Activated T-helper 2 cell treated with anti-CD3 and anti-CD28 coated beads, Interferon-gamma antibody, Interleukin-2, Interleukin-4, amounts not matched to agents 10 μg/mL and 5 μg/mL and 100 μg/mL, durations not matched to agents 14 hours and 24 hours and 36 hours (primary cell): ENCODE measurements at regions not wholly inside any gene's neighbourhood (a gene's known extent, or its start where the extent isn't known, plus 50 kb on each side); places are given as distances from the start of the nearest gene placed in this dataset.

ENCODE experiments used
- DNase-seq: peaks from one replicate; pipeline ENCODE4 v3.0.0; 2021; ENCODE audit warnings: low spot score
- H3K27ac Mint-ChIP-seq: one replicate; pipeline ENCODE4 v1.8.0; 2021; ENCODE audit warnings: mixed read lengths
- H3K27me3 Mint-ChIP-seq: one replicate; pipeline ENCODE4 v1.8.0; 2021; ENCODE audit warnings: low read depth, mixed read lengths
- H3K36me3 Mint-ChIP-seq: one replicate; pipeline ENCODE4 v1.8.0; 2021; ENCODE audit warnings: low read depth, mixed read lengths
- H3K4me1 Mint-ChIP-seq: one replicate; pipeline ENCODE4 v1.8.0; 2021; ENCODE audit warnings: low read depth, mixed read lengths
- H3K4me3 Mint-ChIP-seq: one replicate; pipeline ENCODE4 v1.8.0; 2021; ENCODE audit warnings: low read depth, mild to moderate bottlenecking, moderate library complexity, mixed read lengths
- H3K9me3 Mint-ChIP-seq: one replicate; pipeline ENCODE4 v1.8.0; 2021; ENCODE audit warnings: mixed read lengths
- intact Hi-C: fragments of 100-400 bp; cut with micrococcal nuclease; formaldehyde crosslinking; loops from one replicate; pipeline ENCODE4 v1.15.1; 2023

DNA sequence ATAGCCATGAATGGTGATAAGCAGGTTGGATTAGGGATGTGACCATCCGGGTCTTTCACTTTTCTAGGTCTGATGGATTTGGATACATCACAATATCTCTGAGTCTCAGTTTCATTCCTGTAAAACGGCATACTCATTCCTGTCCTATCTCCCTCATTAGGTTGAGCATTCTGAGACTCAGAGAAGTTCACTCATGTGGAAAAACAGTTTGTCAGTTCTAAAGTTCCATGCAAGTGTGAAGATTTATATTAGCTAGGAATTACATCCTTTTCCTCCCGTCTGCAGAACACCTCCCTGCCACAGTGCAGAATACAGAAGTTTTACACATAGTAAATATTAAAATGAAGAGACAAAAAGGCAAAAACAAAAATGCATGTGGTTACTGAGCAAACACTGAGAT is 94.2 kb upstream of the SLC25A13 start:
- Mint-ChIP-seq H3K27ac (no peak overlapping the region), H3K4me3 (no peak overlapping the region), H3K36me3 (no peaks in the 10 kb centered on the region), H3K4me1 (peaks cover 2% of the 10 kb centered on the region), H3K9me3 (no peaks in the 10 kb centered on the region), H3K27me3 (peaks cover 18% of the 10 kb centered on the region)
- no peak for DNase-seq
- intact Hi-C loops = loop anchor here (10.0 kb wide), 2 partner anchors 289 to 341 kb away; partner anchors contain the start of gene SEM1

- H3K4me3 Mint-ChIP-seq = no peak overlapping the region
- H3K9me3 Mint-ChIP-seq = no peaks in the 10 kb centered on the region
- no peak overlapping the region for H3K27ac Mint-ChIP-seq
- peaks cover 2% of the 10 kb centered on the region for H3K4me1 Mint-ChIP-seq
- no peak for DNase-seq
- H3K36me3 Mint-ChIP-seq = no peaks in the 10 kb centered on the region
- intact Hi-C loops = loop anchor here (1.0 to 10.0 kb wide), 3 partner anchors 289 to 612 kb away; partner anchors contain the start of gene SEM1
- H3K27me3 Mint-ChIP-seq = peaks cover 18% of the 10 kb centered on the region
Measured at GRCh38 chr7:96415293-96415940, 93.5 kb upstream of the SLC25A13 start.

DNA sequence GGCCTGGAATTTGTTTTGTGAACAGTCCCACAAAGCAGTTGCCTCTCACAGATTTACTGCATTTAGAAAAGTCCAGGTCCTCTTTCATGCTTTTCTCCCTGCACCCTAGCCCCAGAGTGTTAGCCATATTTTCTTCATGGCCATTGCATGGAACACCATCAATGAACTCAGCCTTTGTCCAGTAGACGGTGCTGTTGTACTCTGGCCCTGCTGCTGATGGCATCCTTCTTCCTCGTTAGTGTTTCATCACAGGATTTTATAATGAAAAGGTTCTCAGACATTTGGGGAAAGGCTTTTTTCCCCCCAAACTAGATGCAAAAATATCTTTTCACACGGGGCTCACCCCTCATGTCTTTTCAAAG is 93.0 kb upstream of the SLC25A13 start:
- peaks cover 2% of the 10 kb centered on the region for H3K4me1 Mint-ChIP-seq
- no peaks in the 10 kb centered on the region for H3K36me3 Mint-ChIP-seq
- DNase-seq = peak; percentile 35
- H3K27me3 Mint-ChIP-seq = peaks cover 18% of the 10 kb centered on the region
- intact Hi-C loops = loop anchor here (1.0 to 10.0 kb wide), 3 partner anchors 290 to 612 kb away; partner anchors contain the start of gene SEM1
- no peaks in the 10 kb centered on the region for H3K9me3 Mint-ChIP-seq
- no peak overlapping the region for H3K4me3 Mint-ChIP-seq
- no peak overlapping the region for H3K27ac Mint-ChIP-seq

GRCh38 chr7:96410126-96410839 is 88.4 kb upstream of the SLC25A13 start:
- DNase-seq = no peak
- no peaks in the 10 kb centered on the region for H3K36me3 Mint-ChIP-seq
- H3K9me3 Mint-ChIP-seq = no peaks in the 10 kb centered on the region
- intact Hi-C loops = loop anchor here (10.0 kb wide), 2 partner anchors 295 to 335 kb away; partner anchors contain the start of gene SEM1
- peaks cover 6% of the 10 kb centered on the region for H3K27me3 Mint-ChIP-seq
- no peak overlapping the region for H3K27ac Mint-ChIP-seq
- peaks cover 2% of the 10 kb centered on the region for H3K4me1 Mint-ChIP-seq
- no peak overlapping the region for H3K4me3 Mint-ChIP-seq

DNA sequence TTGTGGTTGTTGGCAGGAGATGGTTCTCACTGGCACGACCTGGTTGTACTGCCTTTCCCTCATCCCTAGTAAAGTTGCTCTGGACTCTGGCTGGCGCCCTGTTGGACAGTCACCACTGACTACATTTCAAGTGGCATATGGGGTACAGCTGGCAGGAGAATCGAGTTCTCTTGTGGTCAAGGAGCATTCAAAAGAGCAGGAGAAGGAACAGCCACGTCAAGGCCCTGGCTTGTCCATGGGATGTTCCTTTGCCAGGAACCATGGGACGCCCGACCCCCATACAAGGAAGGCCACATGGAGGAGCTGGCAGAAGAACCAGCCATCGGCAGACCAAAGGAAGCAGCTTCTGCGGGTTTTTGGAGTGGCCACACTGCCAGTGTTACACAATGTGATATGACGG is 87.0 kb upstream of the SLC25A13 start:
- Mint-ChIP-seq H3K9me3 (no peaks in the 10 kb centered on the region), H3K36me3 (no peaks in the 10 kb centered on the region)

GRCh38 chr7:96407427-96407826 is 85.5 kb upstream of the SLC25A13 start:
- intact Hi-C loops = no loop called here

More for the DNA sequence above, 87.0 kb upstream of the SLC25A13 start:
- DNase-seq = no peak
- peaks cover 12% of the 10 kb centered on the region for H3K27me3 Mint-ChIP-seq
- H3K27ac Mint-ChIP-seq = no peak overlapping the region
- intact Hi-C loops = no loop called here
- H3K4me3 Mint-ChIP-seq = no peak overlapping the region
- no peaks in the 10 kb centered on the region for H3K4me1 Mint-ChIP-seq

DNA sequence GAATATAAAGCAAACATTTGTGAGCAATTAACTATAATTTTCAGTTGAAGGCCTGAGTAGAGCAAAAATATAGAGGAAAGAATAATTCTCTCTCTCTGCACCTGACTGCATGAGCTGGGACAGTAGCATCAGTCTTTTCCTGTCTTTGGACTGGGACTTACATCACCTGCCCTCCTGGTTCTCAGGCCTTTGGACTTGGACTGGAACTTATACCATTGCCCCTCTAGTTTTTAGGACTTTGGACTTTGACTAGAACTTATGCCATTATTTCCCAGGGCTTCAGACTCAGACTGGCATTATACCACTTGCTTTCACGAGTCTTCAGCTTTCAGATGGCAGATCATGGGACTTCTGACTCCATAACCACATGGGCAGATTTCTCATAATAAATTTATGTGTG is 81.0 kb upstream of the SLC25A13 start:
- Mint-ChIP-seq H3K9me3 (no peaks in the 10 kb centered on the region), H3K4me3 (no peak overlapping the region), H3K4me1 (no peaks in the 10 kb centered on the region), H3K36me3 (no peaks in the 10 kb centered on the region), H3K27me3 (peaks cover 17% of the 10 kb centered on the region), H3K27ac (no peak overlapping the region)
- intact Hi-C loops = no loop called here
- no peak for DNase-seq

More at GRCh38 chr7:96407427-96407826, 85.5 kb upstream of the SLC25A13 start:
- no peak overlapping the region for H3K4me3 Mint-ChIP-seq
- no peak for DNase-seq
- H3K4me1 Mint-ChIP-seq = no peaks in the 10 kb centered on the region
- peaks cover 12% of the 10 kb centered on the region for H3K27me3 Mint-ChIP-seq
- no peak overlapping the region for H3K27ac Mint-ChIP-seq
- H3K36me3 Mint-ChIP-seq = no peaks in the 10 kb centered on the region
- H3K9me3 Mint-ChIP-seq = no peaks in the 10 kb centered on the region

DNA sequence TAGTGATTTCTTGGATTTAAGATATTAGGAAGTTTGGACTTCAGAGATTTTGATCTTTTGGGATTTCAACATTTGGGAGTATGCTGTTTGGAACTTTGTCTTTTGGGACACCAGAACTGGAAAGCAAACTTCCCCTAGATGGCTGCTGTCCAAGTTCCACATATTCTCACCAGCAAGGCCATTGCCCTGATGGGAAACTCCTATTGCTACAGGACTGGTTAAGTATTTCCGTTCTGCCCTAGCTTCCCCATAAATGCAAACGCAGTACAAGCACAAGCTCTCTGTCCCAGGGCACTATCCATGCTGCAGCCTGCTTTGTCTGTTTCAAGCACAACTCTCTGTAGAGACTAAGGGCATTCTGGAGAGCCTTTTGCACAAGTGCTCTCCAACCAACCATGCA is 79.3 kb upstream of the SLC25A13 start:
- Mint-ChIP-seq H3K4me1 (no peaks in the 10 kb centered on the region), H3K36me3 (no peaks in the 10 kb centered on the region), H3K9me3 (no peaks in the 10 kb centered on the region), H3K27ac (no peak overlapping the region), H3K27me3 (peaks cover 14% of the 10 kb centered on the region), H3K4me3 (no peak overlapping the region)
- DNase-seq = no peak
- intact Hi-C loops = no loop called here

- H3K27ac Mint-ChIP-seq = no peak overlapping the region
- peaks cover 17% of the 10 kb centered on the region for H3K27me3 Mint-ChIP-seq
- no peaks in the 10 kb centered on the region for H3K4me1 Mint-ChIP-seq
- H3K36me3 Mint-ChIP-seq = no peaks in the 10 kb centered on the region
- no peak for DNase-seq
- no peaks in the 10 kb centered on the region for H3K9me3 Mint-ChIP-seq
- intact Hi-C loops = no loop called here
- H3K4me3 Mint-ChIP-seq = no peak overlapping the region
Measured at GRCh38 chr7:96400518-96400917, 78.6 kb upstream of the SLC25A13 start.

- H3K9me3 Mint-ChIP-seq = no peaks in the 10 kb centered on the region
- intact Hi-C loops = no loop called here
- H3K27ac Mint-ChIP-seq = no peak overlapping the region
- peaks cover 20% of the 10 kb centered on the region for H3K27me3 Mint-ChIP-seq
- no peaks in the 10 kb centered on the region for H3K36me3 Mint-ChIP-seq
- no peaks in the 10 kb centered on the region for H3K4me1 Mint-ChIP-seq
- no peak for DNase-seq
- H3K4me3 Mint-ChIP-seq = no peak overlapping the region
Measured at GRCh38 chr7:96400001-96400400, 78.1 kb upstream of the SLC25A13 start.

DNA sequence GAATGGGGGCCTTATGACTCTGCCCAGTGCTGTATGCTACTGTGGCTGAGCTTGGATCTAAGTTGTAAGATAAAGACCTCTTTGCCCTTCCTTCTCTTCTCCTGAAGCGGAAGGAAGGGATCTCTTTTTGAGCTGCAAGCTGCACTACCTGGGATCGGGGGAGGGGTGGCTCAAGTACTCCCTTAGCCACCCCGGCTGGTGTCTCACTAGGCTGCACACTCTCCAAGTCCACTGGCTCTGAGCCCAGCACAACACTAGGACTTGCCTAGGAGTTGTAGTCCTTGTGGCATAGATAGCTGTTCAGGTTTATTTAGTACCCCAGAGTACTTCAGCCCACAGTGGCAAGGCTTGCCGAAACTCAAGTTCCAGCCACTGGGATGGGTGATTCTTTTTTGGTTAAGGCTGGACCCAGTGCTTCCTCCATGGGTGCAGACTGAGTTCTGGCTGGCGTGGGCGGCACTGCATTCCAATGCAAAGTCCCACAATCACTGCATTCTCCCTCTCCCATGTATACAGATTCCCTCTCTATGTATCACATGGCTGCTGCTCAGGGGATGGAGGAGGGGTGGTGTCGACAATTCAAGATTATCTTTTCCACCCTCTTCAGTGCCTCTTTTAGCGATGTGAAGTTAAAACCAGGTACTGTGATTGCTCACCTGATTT is 76.2 kb upstream of the SLC25A13 start:
- Mint-ChIP-seq H3K27ac (no peak overlapping the region), H3K4me1 (no peaks in the 10 kb centered on the region), H3K9me3 (no peaks in the 10 kb centered on the region), H3K36me3 (no peaks in the 10 kb centered on the region), H3K4me3 (no peak overlapping the region), H3K27me3 (peaks cover 23% of the 10 kb centered on the region)
- intact Hi-C loops = no loop called here
- no peak for DNase-seq

DNA sequence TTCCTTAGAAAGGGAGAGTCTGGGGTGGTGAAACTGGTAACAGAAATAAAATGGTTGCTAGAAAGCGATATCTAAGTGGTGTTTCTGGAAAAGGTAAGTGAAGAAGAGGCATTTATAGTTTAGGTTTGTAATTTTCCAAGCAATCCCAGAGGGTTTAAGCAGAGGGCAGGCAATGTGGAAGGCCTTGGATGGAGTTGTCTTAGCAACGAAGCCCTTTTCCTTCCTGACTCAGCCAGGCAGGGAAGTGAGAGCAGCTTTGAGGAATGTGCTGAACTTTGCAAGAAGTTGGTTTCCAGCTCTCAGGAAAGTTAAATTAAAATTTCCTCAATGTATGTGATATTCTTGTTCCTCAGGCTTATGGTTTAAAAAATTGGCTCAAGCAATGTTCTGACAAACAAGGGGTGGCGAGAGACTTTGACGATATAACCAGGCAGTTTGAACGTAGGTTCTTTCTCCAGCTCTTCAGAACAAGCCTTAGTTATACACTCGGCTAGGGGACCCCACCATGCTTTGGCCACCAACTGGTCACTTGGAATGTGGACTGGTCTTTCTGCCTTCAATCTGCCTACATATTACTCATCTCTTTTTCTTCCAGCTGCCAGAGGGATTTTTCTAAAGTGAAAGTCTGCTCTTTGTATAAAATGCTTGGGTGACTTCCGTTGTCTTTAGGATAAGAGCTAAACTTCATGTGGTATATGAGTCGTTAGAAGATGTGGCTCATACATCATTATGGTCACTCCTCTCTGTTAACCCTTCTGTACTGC is 66.9 kb upstream of the SLC25A13 start:
- Mint-ChIP-seq H3K4me3 (no peak overlapping the region), H3K27me3 (peaks cover 14% of the 10 kb centered on the region), H3K9me3 (no peaks in the 10 kb centered on the region), H3K36me3 (no peaks in the 10 kb centered on the region), H3K27ac (no peak overlapping the region), H3K4me1 (no peaks in the 10 kb centered on the region)
- no peak for DNase-seq
- intact Hi-C loops = no loop called here
